ENCODE measurements at regions not wholly inside any gene's neighbourhood (a gene's known extent, or its start where the extent isn't known, plus 50 kb on each side); places are given as distances from the start of the nearest gene placed in this dataset.

DNA sequence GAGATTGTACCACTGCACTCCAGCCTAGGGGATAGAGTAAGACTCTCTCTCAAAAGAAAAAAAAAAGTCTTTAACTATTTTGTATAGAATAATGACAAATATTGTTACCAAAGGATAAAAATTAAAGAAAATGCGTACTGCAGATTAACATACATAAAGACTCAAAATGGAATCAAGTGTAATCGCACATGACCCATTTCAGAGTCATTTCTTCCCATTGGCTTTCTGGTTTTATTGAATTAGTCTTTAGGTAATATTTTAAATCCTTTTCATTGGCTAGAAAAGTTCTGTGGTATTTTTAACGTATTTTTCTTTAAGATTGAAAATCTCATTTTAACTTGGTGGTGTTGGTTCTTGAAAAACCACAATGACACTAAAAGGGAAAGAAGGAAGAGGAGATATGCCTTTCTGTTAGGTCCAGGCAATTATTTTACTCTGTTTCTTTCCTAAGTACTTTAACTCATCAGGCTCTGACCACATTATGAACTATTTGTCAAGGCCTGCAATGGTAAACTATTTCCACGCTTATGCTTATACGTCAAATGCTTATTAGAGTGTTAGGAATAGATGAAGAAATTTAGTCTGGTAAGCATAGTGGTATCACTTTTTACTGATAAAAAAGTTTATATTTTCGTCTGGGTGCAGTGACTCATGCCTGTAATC, 52.3 kb downstream of the PLEKHG1 start:
- no peak for DNase-seq

DNA sequence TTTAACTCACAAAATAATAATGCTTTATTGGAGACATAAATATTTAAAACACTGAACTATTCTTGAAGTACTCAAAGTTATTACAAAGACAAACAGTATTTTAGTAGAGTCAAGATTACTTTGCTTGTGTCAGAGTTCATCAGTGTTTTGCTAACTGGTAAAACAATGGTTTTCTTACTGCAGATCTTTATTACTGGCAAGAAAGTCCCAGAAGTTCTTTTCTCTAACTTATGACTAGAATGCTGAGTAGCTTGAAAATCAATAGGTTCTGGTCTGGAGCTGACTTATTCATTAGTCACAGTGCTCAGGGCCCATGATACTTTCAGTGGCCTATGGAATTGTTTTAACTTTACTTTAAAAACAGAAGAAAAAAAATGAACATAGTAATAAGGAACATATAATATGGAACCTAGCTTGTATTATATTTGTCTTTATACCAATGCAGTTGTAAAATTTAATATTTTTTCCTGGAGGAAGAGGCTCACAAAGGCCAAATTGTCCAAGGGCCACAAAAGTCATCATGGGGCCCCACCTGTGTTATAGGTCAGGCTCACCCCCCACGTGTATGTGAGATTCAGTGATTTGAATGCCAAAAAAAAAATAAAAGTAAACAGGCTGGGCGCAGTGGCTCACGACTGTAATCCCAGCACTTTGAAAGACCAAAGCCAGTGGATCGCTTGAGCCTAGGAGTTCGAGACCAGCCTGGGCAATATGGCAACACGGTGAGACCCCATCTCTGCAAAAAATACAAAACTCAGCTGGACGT, 53.3 kb downstream of the PLEKHG1 start:
- DNase-seq, result no peak

DNA sequence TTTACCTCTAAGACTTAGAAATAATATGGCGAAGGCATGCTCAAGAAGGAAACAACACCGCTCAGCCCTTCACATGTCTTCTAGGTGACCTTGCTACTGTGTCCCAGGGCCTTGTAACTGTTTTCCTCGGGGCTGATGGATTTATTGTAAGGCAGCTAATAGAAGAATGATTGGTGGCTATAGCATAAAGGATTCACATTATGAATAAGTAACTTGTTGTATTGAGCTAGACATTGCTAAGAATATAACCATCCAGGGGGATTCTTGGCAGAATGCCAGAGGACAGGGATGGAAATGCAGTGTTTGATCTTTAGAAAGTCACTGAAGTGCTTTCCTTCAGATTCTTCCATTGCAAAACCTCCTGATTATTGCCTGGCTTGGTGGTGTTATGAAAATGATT, 54.9 kb downstream of the PLEKHG1 start:
- DNase-seq, result no peak

DNA sequence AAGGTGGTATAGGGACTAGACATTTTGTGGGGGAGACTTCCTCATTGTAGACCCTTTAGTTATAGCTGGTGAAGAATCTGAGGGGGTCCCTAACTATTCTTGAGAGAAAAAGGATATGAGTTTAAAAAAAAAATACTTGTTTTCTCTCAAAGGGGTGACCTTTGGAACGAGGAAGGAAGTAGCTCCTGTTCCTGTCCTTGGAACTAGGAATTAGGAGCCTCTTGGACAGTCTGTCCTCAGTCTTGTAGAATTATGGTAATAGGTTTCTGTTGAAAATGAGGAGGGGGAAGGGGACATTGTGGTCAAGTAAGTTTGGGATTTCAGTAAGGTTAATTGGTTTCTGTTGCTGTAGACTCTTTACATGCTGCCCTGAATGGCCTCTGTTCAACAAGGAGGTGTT, 56.5 kb downstream of the PLEKHG1 start:
- no peak for DNase-seq

DNA sequence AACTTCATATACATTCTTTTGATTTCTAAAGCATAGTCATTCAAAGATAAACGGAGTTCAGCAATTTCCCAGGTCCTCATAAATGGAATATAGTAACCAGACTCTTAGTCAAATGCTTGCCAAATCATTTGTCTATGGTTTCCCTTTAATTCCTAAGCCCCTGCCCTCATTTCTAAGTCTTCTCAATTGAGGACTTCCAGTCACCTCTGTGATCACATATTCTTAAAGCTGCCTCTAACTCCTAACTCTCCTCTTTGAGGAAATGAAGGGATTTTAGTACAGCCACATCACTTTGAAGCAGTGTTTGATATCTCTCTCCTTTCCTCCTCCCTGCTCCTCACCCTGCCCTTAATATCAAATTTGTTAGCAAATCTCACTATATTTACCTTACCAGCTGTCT, 58.7 kb downstream of the PLEKHG1 start:
- no peak for DNase-seq

DNA sequence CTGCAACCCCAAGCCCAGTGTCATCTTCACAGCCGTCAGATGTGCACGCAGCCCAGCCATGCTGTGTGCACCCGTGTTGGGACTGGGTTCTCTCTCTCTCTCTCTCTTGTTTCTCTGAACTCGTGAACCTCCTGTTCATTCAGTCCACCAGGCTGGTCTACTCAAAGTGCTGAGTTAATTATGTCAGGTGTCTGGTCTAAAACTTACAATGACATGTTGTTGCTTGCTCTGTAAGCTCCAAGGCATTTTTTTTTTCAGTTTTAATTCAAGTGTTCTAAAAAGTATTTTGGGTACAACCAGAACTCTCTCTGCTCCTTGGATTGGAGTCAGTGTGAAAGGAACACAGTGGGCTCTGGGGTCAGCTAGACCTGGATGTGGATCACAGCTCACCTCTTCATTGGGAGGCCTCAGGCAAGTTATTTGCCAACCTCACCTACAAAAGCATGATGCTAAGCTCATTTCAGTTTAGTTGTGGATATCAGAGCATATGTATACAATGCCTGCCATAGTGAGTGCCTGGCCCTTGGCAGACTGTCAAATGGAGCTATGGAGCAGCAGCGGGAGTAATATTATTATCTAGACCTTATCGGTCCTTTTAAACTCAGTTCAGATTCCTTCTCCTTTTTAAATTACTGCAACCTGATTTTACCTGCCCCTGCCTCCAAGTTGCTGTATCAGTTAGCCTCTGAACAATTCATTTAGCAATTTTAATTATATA, 59.5 kb downstream of the PLEKHG1 start:
- DNase-seq, result no peak

DNA sequence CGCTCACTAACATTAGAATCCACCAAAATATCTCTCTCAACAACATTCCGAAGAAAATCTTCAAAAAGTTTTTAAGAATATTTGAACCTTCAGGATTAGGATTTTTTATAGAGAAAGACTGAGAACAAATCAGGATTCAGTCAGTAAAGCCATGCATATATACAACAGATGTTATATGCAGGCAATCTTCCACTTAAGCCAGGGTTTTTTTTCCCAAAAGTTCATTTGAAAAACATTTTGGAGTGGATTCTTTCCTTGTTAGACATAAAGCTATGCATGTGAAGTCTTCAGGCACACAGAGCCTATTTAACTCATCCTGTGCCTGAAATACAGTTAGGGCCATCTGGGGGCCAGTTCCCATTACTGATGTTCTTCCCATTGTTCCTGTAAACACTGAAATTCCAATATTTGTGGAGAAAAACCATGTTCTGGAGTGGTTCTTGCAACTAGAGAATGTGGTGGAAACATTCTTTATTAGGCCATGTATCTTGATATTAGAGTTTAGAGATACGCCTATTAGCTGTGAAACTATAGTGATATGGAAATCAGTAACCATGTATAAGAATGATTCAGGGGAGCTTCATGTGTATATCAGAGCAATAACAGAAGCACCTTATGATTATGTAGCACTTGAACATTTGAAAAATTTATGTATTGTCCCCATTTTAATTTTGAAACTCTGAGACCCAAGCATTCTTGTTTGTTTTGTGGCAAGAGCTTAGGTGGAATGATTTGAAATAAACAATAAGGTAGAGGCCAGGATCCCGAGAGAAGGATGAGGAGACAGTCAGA, 61.7 kb downstream of the PLEKHG1 start:
- DNase-seq, result no peak

DNA sequence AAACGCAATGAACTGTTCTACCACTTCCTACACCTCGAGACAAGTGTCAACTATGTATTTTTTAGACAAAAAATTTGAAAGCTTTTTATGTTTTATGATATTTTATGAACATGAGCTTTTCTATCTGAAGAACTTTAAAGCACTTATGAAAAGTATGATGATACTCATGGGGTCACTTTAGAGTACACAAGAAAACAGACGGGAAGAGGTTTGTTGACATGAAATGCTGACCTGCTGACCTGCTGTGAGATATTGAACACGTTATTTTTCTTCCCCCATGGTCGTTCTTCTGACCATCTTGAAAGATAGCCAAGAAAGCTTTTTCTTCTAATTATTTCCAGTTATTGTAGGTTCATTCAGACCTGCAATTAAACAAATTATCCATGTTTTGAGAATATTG, 63.1 kb downstream of the PLEKHG1 start:
- DNase-seq, result no peak

DNA sequence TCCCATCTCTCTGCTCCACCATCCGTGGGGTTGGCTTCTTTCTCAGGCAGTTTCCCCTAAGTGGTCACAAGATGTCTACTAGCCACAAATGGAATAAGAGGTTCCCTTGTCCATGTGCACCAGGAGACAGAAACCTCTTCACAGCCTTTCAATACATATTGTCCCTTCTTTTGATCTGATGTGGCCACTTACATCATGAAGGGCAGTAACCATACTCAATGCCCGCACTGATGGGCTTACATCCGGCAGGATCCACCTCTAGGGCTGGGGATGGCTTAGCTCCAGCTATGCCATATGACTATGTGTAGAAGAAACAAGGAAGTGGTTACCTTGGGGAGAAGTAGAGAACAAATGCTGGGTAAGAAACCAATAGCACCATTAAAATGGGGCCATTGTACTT, 64.4 kb downstream of the PLEKHG1 start:
- DNase-seq, result no peak

DNA sequence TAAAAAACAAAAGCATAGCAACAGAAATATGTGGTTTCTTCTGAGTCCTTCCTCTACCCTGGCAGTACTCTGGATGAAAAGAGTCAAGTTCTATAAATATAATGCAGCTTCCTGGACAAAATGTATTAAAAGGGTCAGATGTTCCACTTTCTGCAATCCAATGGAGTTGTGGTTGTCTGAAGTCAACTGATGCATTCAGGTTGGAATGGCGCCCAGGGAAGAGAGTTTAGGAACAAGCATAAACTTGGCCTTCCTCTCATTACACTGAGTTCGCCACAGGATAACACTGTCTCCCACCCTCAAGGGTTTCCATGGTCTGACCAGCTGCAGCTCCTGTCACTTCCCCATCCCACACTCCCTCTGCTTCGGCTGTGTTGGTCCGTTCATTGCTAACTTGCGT, 66.4 kb downstream of the PLEKHG1 start:
- DNase-seq, result no peak

DNA sequence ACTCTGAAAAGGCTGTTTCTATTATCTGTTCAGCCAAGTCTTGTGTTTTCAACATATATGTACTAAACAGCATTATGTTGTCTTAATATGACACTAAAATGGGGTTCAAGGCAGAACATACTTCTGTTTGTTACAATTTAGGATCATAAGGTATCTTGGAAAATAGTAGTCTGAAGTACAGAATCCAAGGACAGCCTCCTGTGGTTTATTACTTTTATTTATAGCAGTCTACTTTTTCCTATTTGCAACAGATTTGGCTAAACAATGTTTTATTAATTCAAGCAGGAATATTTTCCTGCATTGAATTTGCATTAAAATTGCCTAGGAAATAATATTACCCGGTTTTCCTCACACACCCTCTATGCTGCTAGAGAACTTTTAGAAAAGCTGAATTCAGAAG, 67.7 kb downstream of the PLEKHG1 start:
- DNase-seq, result no peak

DNA sequence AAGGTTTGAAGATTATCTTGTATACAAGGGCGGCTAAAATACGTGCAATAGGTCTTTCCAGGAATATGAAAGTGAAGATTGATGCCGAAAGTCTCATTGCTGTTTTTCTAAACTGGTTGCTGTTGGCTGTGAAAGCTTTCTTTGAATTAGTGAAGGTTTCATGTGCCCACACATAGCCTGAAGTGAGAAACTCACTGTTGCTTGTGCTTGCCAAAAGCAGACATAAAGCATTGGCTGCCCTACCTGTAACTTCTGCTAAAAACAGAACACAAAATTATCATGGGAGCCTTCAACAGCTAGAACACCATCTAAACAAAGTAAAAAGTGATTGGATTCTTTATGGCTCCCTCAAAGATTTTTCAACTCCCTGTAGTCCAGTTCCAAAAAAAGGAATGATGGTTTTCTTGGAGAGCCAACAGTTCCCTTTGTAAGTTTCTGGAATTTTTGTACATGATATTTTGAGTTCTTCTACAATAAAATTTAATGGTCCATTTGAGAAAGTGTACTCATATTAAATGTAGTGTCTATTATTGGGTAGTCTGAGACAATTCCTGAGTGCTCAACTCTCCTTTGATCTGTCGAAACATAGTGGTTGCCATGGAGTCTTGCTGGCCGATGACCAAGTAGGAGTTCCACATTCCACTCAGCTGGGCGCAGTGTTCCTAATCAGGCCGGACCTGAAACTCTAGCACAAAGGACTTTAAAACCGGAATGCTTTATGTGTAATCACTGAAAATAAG, 68.5 kb downstream of the PLEKHG1 start:
- peak; percentile 18 for DNase-seq

DNA sequence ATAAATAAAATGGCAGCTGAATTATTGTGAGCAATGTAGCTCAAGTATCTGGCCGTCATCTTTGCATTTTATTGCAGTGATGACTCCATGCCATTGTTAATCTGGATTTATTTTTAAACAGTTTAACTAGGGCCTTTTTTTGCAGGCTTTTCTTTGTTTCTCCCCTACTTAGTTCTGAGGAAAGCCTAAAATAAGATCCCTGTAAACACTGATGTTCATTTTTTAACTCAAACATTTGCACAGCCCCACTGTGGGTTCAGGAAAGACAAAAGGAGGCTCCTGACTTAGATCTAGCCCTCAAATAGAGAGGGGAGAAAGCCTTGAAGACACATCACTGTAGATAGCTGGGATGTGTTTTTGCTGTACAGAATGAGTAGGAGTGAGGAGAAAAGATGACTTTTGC, 69.2 kb downstream of the PLEKHG1 start:
- no peak for DNase-seq

DNA sequence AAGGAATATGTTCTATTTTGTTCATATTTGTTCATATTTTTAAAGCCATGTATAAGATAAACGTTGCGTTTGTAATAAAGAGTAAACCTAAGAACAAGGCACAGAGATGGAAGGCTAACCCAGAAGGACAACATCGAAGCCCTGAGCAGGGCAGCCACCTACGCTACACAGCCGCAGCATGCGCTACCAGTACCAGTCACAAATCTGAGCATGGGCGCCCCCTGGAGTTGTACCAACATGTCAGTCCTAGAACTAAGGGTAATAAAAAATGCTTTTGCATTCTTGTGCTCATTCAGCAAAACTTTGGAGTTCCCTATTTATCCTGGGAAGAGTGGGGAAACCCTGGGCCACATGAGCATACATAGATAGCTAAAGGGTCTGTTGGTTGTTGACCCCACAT, 70.6 kb downstream of the PLEKHG1 start:
- DNase-seq, result no peak

DNA sequence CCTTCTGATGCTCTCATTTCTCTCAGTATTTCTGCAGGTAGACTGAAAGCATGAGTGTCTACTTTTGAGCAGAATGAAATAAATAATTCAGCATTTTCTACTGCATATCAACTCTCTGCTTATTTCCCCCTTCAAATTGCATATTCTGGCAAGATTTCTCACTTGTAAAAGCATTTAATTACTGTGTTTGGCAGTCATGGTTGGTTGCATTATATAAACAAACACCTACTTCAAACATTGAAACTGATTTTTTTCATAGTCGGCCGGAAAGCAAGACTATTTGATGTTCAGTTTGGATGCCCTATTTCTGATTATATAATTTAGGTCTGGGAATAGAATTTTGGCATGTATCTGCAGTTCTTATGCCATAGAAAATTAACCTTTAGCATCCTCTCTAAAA, 73.1 kb downstream of the PLEKHG1 start:
- peak; percentile 16 for DNase-seq

DNA sequence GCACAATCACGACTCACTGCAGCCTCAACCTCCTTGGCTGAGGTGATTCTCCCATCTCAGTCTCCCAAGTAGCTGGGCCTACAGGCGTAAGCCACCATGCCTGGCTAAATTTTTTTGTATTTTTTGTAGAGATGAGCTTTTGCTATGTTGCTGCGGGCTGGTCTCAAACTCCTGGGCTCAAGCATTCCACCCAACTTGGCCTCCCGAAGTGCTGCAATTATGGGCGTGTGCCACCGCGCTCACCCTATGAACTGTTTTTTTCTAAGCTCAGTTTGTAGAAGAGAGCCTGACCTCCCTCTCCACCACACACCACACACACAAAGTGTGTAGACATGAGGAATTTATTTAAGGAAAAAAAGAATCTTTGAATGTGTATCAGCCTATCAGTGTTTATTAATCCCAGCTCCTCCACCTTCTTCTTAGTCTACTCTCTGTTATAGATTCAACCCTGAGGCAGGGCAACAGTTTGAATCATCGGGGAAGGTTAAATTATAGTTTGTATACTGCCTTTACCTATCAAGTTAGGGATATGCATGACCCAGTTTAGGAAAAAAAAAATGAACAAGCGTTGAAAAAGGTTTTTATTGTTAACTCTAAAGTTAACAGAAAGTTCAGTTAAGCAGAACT, 74.1 kb downstream of the PLEKHG1 start:
- no peak for DNase-seq

DNA sequence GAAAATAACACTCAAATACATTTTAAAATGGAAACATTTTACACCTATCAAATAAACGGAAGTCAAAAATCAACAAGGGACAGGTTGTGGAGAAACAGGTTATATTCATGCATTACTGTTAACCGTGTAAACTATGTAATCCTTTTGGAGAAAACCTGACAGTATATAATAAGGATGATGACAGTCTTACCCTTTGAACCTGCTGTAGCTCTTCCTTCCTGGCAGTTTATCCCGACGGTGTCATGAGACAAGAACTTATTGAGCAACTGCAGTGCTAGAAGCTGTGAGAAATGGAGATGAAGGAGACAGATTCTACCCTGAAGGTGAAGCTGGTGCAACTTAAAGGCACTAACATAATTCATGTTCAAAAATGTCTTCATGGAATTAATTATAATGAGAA, 76.7 kb downstream of the PLEKHG1 start:
- DNase-seq, result no peak

DNA sequence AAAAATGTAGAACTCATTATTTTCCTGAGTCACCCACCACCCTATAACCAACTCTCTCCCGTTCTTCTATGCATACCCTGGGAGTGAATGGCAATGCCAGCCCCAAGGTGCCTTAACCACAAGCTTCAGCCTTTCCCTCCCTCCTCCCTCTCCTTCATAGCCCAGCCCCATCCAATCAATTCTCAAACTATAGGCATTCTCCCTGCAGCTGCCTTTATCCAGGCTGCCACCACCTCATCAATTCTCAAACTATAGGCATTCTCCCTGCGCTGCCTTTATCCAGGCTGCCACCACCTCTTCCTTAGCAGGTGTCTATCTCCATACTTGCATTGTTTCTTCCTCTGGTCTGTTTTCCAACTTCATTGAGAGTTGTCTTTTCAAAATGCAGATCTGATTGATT, 77.1 kb downstream of the PLEKHG1 start:
- no peak for DNase-seq

DNA sequence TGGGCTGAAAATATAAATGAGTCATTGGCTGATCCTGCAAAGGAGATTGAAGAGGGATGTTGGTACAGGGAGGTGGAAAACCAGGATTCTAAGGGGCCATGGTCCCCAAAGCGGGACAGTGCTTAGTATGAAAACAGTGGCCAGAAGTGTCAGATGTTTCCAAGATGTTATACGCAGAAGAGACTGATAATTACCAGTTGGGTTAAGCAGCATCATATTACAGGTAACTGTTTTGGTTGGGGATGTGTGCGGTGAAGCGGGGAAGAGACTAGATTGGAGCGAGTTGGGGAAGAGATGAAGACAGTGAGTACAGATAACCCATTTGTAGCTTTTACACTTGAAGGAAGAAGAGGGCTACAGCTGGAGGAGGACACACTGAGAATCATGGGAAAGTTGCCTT, 80.8 kb downstream of the PLEKHG1 start:
- no peak for DNase-seq

DNA sequence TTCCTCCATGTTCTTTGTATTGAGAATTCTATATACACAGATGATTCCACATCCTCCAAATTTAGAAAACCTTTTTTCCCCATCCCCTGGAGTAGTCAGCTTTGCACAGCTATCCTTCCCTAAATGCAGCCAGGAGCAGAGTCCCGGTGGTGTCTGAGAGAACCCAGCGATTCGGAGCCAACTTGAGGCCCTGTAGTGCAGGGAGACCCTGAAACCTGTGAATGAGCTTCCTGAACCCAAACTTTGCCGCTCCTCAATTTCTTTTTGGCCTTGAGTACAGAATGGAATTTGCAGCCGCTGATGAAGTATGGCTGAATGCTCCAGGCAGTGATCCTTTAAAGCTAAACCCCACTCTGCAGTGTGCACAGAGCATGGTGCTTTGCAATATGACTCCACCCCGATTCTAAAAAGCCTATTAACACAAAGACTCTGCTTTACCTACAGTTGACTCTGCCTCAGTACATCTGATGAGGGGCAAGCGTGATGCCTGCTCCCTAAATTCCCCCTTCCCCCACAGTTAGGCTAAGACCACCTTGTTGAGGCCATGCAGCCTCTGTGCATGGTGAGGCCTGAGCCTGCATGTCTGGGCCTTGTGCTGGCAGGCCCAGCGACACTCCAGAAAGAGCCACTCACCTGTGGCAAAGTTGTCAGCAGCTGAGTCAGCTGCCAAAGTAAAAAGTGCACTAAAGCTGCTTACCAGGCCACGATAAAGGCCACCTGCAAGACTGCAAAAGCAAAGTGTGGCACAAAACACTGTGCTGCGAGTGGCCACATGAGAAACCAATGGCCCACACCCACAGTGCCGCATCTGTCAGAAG, 82.1 kb downstream of the PLEKHG1 start:
- no peak for DNase-seq

DNA sequence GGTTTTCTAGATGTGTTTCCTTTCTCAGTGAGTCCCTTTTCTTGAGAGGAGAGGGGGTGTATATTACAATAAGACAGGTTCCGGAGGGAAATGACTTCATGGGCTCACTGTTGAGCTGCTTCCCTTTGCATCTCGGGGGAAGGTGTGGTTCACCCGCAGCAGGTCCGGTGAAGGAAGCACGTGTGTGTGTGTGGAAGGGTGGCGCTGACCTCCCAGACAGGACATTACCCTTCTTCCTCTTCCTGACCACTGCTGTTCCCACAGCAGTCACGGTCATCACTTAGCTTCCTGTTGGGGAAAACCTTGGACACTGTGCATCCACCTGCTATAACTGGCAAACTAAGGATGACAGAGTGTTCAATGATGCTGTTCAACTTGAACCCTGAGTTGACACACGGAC, 83.6 kb downstream of the PLEKHG1 start:
- DNase-seq, result no peak

Data from NCI-H69 (cell line).